NCI-H1436 (cell line): ENCODE measurements at regions not wholly inside any gene's neighbourhood (a gene's known extent, or its start where the extent isn't known, plus 50 kb on each side); places are given as distances from the start of the nearest gene placed in this dataset.

Experiments
- DNase-seq: peaks from one replicate; lab custom pipeline; 2025; lab: John Stamatoyannopoulos, UW

DNA sequence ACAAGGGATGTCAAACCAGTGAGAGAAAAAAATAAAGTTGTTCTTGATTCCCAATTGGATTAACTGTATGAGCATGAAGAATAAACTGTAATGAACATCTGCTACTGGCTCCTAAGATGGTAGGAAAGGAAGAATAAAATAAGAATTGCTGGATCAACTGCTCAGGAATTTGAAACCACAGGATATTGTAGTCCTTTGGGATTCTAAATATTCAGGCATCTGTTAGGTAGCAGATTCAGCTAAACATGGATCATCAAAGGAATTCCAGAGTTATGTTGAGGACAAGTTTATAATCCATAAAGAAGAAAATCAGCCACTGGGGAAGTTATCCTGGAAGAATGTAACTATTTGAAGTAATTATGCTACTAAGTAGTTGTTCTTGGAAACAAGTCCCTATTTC lies 65.8 kb downstream of the ISL1 start:
- DNase-seq, result no peak

DNA sequence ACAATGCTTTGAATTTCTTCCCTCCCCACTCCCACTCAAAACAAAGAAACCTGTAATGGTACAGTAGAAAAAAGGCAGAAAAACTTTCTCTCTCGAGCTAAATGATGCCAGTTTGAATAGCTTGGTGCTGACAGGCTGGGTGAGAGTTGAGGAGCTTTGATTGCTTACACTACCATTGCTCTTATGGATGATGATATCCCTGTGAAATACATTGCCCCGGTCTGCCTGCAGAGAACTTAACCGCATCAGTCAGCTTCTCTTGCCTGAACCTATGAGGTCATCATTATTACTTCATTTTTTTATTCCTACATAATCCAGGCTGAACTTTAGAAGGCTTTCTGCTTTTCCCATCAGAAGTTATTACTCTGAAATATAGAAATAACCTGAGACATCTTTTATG lies 69.3 kb downstream of the ISL1 start:
- DNase-seq, result no peak

DNA sequence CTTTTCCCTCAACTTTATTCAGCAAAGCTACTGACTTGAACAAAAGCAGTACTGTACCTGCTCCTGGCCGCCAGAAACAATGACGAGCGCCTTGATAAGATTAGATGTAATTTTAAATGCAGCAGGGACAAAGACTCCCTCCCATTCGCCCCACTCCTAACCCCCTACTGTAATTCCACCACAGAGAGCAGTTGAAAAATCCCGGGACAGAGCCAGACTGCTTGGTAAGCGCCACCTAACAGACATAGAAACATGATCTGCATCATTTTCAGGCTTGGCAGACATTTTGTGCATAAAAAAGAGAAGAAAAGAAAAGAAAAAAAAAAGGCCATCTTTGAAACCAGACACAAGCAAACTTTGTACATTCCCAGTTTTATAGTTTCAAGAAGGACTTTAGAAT lies 81.9 kb downstream of the ISL1 start:
- DNase-seq, result no peak

DNA sequence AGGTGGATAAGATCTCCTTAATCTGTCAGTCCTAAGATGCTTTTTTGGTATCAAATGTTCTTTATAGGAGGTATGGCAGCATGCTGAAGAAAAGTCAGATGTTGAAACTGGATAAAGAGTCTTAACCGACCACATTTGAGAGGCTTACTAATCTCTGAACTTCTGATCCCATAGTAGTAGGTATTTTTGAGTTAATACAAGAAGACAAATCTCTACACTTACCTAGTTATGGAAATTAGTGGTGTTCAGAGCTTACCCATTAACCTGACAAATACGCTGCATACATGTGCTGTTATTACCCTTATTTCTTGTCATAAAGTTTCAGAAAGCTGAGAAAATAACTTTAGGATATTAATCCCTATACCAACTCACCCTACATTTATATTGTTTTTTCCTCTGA lies 83.0 kb downstream of the ISL1 start:
- no peak for DNase-seq

DNA sequence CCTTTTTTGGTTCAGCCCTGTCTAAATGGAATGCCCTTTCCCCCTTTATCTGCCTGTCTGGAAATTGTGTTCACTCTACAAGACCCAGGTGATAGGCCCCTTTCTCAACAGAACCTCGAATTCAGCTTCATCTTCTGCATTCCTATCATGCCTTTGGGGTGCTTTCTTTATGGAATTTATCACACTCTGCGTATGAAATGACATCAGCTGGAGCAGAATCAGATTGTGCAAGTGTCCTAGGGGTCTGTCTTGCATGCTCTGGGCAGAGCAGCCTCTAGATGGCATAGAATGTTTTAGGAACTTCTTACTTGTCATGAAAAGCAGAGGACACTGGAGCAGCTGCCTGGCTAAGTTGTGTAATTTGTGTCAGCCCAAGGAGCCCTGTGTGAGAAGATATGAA lies 84.9 kb downstream of the ISL1 start:
- DNase-seq, result no peak

DNA sequence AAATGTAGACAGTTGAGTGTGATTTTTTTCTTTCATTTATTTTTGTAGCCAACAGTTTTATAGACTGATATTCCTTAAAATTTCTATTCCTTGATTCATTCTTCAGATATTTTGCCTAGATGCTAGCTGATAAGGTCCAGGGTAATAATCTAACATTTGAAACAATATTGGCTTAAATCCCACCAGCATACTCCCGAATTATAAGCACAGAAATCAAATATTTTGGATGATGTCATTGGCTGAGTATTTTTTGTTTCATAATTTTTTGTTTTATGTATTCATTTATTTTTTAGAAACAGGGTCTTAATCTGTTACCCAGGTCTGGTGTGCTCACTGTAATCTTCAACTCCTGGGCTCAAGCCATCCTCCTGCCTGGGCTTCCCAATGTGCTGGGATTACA lies 88.4 kb downstream of the ISL1 start:
- DNase-seq, result no peak

DNA sequence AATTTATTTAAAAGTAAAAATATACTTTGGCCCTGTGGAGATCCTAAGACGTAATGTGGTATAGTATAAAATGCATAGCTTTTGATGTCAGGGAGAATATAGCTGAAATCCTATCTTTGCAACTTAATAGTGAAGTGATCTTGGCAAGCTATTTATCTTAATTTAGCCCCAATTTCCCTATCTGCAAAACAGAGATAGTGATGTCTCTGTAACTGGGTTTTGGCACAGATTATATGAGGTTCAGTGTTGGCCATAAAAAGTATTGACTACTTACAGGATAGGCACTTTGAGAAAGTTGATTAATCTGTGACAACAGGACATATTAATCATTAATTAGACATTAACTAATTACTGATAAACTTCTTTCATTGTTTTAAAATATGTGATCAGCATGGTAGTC lies 89.2 kb downstream of the ISL1 start:
- DNase-seq, result no peak

DNA sequence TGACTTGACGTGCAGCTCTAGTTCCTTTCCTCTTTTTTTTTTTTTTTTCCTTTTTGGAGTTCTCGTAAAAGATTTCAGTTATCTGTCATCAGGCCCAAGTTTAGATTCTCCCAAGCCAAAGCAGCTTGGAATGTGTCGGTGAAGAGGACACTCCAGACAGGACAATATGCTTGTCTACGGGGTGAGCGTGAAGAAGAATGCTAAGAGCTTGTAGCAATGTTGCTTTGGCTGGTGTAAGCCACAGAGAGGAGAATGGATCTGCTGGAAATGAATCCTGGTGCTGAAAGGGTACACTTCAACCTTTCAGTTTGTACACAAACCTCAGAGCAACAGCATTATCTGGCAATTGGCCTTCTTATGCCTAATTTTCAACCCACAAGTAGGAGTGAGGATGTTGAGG lies 92.4 kb downstream of the ISL1 start:
- DNase-seq, result no peak

DNA sequence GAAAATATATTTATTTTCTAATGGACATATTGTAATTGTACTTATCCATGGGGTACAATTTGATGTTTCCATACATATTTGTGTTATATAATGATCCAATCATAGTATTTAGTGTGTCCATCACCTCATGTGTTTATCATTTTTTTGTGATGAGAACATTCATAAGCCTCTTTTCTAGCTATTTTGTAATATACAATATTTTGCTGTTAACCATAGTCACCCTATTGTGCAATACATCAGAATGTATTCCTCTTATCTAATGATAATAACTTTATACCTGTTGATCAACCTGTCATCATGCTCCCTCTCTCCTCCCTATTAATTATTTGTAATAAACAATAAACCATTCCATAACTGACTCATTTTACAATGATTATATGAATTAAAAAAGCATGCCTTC lies 93.2 kb downstream of the ISL1 start:
- no peak for DNase-seq

DNA sequence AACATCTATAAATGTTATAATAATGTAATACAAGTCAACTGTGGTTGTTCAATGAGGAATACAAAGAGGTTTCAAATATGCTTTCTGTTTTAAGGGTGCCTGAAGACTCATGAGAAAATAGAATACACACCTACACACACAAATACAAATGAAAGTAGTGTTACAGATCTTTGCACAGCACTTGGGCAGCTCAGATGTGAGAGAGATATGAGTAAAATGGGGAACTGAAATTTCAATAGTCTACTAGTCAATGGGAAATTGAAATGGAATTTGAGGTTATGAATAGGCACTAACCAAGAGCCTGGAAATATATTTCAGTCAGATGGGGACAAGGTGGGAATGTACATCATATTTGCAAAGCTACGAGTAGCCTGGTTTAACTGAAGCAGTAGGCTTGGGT lies 96.6 kb downstream of the ISL1 start:
- no peak for DNase-seq

DNA sequence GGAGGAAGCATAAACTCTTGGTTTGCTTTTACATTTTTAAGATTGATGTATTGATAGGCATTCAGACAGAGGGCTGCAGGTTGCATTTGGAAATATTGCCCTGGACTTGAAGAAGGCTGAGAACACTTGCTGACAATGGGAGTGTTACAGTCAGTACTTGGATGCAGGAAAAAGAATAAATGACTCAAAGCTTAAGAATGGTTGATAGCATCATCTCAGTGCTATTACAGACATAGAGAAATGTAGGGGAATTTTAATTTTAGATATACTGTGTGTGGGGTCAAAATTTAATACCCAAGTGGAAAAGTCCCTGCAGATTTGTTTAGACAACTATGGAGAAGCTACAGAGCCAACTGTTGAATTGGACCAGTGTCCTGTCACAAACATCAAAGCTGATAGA lies 101.1 kb downstream of the ISL1 start:
- DNase-seq, result no peak

DNA sequence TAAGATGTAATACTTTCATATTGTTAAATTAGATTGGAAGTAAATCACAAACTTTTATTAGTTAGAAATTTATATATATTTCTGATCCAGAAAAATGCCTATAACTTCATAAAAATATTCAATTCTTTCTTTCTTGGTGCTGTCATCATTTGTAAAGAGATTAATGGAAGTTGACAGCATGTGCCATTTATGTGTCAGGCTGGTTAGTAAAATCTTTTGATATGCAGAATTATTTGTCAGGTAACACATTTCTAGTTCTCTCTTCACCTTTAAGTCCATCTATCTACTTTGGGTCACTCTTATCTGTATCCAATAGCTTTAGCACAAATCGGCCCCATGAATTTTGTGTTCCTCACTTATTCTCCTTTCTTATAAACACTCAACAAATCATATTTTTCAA lies 102.9 kb downstream of the ISL1 start:
- DNase-seq, result no peak

DNA sequence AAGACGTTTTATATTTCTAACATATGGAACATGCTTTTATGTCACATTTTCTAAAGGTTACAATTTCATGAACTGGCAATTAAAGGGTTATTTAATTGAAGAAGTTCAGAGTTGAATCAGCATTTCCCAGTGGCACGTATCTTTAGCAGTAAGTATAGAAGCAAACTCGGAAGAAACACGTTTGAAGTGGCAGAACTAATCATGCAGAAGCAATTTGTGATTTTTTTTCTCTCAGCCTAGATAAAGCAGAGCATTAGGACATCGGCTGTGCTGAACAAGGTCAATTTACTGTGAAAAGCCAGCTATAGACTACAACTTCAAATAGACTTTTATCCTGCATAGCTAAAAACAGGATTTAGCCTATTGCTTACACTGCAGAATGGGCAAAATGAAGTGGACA lies 104.7 kb downstream of the ISL1 start:
- DNase-seq, result no peak

DNA sequence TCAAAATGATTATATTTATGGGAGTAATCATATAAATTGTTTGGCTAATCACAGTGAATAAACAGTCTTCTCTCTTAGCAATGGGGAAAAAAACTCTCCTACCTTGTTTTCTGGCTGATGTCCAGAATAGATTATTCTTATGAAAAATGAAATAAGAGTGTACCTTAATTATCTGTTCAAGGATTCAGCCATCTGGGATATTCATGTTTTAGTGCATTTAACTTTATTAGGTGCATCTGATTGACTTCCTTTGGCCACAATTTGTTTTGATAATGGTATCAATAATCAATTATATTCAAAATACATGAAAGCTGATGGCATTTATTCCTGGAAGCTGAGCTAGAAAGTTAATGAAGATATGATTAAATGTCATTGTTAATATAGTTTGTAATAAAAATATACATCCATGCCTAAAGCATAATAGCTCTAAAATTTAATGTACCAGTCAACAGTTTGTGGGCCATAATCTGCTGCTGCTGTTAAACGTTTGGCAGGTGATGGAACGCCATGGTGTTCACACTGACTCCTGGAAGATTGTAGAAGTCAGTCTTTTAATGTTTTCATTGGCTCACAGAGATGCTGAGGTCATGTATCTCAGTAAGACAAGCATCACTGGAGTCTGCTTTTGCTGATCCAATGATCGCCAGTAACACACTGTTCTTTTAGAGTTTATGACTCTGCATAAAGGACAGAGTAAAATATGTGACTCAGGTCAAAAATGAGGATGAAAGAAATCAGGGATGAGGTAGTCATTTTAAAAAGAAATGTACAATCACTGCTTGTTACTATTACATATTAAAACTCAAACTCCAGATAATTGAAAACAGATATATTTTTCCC lies 105.8 kb downstream of the ISL1 start:
- no peak for DNase-seq

DNA sequence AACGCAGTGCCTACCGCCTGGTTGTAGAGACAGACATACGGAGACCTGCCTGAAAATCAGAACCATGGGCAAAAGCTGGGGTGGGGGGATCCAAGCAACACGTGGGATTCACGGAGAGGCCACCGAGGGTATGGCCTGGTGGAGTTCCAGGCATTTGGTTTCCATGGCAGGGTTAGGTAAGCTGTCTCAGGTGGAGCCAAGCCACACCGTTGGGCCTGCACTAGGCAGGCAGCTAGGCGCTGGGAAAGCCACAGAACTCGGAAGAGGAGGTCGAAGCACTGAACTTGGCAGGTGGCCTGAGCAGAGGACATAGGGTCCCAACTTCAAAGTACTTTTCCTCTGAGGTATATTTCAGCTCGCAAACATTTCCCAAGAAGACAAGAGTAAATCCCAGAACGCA lies 111.6 kb downstream of the ISL1 start:
- DNase-seq, result no peak

DNA sequence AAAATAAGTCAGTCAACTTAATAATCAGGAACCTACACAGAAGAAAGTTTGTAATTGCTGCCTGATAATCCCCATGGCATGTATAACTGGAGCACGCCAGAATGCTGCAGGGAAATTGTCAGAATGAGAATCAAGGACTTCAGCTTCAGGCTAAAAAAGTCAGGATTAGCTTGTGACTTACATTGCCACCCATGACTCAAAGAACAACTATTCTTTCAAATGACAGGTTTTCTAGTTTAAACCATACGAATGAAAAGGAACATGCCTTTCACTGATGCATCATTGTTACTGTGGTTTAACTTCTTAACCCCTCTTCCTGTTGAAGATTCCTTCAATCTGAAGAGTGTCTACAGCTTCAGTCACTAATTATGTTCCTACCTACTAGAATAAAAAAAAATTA lies 112.4 kb downstream of the ISL1 start:
- no peak for DNase-seq

DNA sequence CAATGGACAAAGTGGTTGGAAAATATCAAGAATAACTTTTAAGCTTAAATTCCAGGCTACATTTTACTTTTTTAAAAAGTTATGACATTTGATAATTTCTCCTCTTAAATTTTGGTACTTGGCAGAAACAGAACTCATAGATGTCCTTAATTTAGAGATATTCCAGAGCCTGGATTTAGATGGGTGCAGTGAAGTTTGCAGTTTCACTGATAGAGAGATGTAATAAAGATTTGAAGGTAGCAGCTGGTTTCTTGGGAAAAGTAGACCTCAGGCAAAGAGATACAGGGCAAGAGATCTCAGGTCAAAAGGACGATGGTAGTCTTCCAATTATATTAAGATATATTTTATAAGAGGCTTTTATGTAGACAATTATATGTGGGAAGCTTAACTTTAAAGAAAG lies 134.6 kb downstream of the ISL1 start:
- DNase-seq, result no peak

DNA sequence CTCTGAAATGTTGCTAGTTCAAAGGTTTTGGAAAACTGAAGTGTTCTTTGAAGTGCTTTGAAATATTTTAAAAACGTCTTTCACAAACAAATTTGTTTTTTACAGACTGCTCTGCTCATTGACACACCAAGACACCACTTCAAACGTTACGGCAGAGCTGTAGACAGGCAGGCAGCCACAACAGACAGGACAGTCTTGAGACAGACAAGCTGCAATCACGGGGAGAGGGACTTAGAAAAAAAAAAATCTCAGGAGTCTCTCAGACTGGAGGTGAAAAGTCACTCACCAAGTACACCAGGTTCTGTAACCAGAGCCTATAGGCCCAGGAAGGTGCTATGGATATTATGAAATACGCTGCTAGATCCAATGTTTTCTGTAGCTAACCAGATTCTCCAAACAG lies 135.4 kb downstream of the ISL1 start:
- DNase-seq, result no peak

DNA sequence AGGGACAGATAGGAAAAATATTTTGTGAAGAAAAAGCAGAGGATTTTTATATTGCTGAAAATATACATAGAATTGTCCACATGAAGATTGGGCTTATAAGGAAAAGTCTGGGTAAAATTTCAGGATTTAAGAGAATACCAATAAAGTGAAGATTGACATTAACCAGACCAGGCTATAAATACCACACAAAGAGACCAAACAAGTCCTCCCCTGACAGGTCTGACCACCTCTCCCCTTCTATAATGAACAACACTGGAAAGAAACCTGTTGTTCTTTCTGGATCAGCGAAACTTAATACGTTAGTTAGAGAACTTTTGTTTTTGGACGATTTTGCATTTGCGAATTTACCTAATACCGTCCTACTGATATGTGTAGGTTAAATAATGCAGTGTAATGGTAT lies 138.3 kb downstream of the ISL1 start:
- DNase-seq, result no peak

DNA sequence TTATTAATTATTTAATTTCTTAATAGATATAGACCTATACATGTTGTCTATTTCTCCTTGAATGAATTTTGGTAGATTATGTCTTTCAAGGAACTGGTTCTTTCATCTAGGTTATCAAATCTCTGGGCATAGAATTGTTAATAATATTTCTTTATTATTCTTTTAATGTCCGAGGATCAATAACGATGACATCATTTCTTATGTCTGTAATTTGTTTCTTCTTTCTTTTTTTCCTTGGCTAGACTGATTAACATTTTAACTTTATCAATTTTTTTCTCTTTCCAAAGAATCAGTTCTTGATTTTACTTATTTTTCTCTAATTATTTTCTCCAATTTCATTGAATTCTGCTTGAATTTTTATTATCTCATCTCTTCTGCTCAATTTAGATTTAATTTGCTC lies 156.0 kb downstream of the ISL1 start:
- no peak for DNase-seq

DNA sequence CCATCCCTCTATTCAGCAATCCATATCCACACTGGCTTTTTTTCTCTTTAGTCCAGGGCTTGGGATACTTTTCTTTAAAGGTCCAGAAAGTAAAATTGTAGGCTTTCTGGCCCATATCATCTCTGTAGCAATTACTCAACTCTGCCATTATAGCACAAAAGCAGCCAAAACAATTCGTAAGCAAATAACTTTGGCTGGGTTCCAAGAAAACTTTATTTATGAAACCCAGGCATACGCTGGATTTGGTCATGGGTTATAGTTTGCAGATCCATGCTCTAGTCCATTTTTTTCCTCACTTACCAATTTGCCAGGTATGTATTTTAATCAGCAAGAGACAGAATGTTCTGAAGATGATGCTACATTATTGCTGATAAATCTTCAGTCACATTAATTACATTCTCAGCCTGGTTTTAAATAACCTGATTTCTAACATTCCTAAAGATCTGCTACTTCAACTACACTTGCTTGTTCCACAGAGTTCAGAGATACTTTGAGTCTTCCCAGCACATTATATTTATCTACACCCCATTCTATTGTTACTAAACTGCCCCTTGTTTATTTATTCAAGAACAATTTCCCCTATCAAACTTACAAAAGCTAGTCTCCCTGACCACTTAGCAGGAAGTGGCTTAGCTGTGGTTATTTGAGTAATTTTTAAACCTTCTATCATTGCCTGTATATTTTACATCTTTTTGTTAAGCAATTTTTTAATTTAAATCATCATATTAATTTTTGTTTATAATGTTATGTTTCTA lies 161.0 kb downstream of the ISL1 start:
- no peak for DNase-seq

DNA sequence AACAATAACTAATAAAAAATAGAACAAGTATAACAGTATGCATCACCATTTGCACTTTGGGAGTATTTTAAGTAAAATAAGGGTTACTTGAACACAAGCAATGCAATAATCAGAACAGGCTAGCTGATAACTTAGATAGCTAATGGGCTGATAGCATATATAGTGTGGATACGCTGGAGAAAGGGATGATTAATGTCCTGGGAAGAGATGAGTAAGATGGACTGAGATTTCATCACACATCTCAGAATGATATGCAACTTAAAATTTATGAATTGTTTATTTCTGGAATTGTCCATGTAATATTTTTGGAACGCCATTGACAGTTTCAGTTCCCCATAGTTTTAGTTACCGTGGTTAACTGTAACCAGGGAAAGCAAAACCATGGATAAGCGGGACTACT lies 173.6 kb downstream of the ISL1 start:
- no peak for DNase-seq

DNA sequence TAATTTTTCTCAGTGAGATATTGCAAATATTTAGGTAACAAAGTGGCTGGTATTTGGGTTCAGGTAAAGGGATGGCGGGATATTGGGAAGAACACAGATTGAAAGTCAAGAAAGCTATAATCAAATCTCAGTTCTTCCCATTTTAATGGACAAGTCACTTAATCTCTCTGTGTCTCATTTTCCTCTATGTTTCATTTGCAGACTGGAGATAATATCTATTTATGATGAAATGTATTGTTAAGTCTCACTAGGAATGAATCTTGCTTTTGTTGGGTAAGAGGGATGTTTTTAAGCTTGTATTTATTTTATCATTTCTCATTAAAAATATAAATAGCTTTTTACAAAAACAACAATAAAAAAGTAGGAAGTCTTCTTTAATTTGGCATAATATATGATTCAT lies 175.4 kb downstream of the ISL1 start:
- no peak for DNase-seq

DNA sequence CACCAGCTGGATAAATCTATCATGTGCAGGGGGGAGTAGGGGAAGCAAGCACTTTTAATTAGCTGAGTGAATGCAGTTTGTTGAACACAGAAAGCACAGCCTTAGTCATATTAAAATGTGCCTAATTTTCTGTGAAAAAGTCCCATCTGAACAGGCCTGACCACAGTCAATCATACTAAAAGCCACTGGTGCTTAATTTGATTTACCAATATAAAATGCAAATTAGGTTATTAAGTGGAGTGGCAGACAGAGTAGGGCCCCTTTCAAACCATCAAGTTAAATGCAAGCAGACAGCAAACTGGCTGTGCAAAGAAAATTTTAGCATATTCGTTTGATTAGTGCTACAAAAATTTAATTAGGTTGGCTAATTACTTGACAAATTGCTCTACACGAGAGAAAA lies 176.1 kb downstream of the ISL1 start:
- no peak for DNase-seq
